ENCODE measurements at regions not wholly inside any gene's neighbourhood (a gene's known extent, or its start where the extent isn't known, plus 50 kb on each side); places are given as distances from the start of the nearest gene placed in this dataset.

DNA sequence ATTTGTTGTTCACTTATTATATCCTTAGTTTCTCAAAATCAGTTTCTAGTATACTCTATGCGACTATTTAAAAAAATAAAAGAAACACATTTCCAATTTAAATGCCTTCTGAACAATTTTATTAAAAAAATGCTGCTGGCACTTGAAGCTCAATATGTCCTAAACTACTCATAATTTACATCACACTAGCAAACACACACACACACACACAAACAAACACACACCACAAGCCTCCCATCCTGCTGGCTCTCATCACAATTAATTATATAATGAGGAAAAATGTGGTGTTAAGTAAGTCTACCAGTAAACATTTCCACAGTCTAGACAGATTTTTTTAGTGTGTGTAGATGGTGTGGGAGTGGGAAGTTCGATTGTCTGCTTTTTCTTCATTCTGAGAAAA, 350.3 kb downstream of the AASDHPPT start:
- TF ChIP-seq, protein P1, sequence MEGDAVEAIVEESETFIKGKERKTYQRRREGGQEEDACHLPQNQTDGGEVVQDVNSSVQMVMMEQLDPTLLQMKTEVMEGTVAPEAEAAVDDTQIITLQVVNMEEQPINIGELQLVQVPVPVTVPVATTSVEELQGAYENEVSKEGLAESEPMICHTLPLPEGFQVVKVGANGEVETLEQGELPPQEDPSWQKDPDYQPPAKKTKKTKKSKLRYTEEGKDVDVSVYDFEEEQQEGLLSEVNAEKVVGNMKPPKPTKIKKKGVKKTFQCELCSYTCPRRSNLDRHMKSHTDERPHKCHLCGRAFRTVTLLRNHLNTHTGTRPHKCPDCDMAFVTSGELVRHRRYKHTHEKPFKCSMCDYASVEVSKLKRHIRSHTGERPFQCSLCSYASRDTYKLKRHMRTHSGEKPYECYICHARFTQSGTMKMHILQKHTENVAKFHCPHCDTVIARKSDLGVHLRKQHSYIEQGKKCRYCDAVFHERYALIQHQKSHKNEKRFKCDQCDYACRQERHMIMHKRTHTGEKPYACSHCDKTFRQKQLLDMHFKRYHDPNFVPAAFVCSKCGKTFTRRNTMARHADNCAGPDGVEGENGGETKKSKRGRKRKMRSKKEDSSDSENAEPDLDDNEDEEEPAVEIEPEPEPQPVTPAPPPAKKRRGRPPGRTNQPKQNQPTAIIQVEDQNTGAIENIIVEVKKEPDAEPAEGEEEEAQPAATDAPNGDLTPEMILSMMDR (conservative IDR thresholded peaks at IDR 0.05; ENCODE audit: low read depth, low read length), result no peak
- TF ChIP-seq EZH2 (IDR thresholded peaks at IDR 0.05; ENCODE audit: low read length, unreplicated experiment) (no peak), EZH2phosphoT487 (IDR thresholded peaks at IDR 0.05; ENCODE audit: borderline replicate concordance, low read length) (no peak)

All from PC-3 (cell line).